ENCODE measurements at regions not wholly inside any gene's neighbourhood (a gene's known extent, or its start where the extent isn't known, plus 50 kb on each side); places are given as distances from the start of the nearest gene placed in this dataset.

DNA sequence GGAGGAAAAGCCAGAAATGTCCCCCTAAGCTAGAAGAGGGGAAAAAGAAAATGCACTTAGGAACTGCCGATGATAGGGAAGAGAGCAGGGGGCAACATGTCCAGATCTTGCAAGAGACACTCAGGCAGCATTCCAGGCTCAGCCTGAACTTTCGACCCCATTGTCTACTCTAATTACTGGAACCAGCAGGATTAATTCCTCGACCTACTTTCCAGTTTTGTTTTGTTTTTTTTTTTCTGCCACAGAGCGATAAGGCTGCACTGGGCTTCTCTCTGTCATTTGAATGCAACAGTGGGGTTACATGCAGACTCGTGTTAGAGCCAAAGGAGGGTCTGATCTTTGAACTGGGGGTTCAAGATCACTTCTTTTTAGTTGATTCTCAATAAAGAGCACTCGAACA lies 68.7 kb upstream of the MED13L start:
- no peaks in the 10 kb centered on the region for H3K36me3 ChIP-seq (ENCODE audit: control insufficient read depth, insufficient read depth, low read length)
- H3K27me3 ChIP-seq (ENCODE audit: control insufficient read depth, insufficient read depth, low read length, poor library complexity, severe bottlenecking): no peaks in the 10 kb centered on the region
- no peak overlapping the region for H3K4me3 ChIP-seq (ENCODE audit: insufficient read depth, low read depth, low read length)
- 23 to 26% methylated on average over 6 of the region's 6 CpGs for WGBS, 2 experiments
- no peak overlapping the region for H3K27ac ChIP-seq (ENCODE audit: insufficient read depth, low read depth, low read length, poor library complexity, severe bottlenecking)
- H3K9me3 ChIP-seq (ENCODE audit: control insufficient read depth, low read length): no peaks in the 10 kb centered on the region
- H3K4me1 ChIP-seq (ENCODE audit: control insufficient read depth, insufficient read depth, low read length): peaks cover 6% of the 10 kb centered on the region

DNA sequence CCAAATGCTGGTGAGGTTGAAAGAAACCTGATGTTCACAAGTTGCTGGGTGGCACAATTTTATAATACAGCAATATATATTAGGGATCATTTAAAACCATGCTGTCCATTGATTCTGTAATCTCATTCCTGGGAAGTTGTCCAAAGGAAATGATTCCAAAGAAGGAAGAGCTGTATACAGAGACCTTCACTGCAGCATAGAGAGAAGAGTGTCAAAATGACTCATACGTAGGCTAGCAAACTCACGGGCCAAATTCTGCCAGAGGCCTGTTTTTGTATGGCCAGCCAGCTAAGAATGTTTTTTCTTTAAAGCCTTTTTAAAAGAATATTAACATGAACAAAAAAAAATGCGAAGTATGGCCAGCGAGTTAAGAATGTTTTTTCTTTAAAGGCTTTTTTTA lies 69.2 kb upstream of the MED13L start:
- 75 to 95% methylated on average over 2 of the region's 4 CpGs for WGBS, 2 experiments
- H3K27me3 ChIP-seq (ENCODE audit: control insufficient read depth, insufficient read depth, low read length, poor library complexity, severe bottlenecking): no peaks in the 10 kb centered on the region
- no peak overlapping the region for H3K4me3 ChIP-seq (ENCODE audit: insufficient read depth, low read depth, low read length)
- H3K4me1 ChIP-seq (ENCODE audit: control insufficient read depth, insufficient read depth, low read length): peaks cover 6% of the 10 kb centered on the region
- H3K36me3 ChIP-seq (ENCODE audit: control insufficient read depth, insufficient read depth, low read length): no peaks in the 10 kb centered on the region
- no peak overlapping the region for H3K27ac ChIP-seq (ENCODE audit: insufficient read depth, low read depth, low read length, poor library complexity, severe bottlenecking)
- no peaks in the 10 kb centered on the region for H3K9me3 ChIP-seq (ENCODE audit: control insufficient read depth, low read length)

DNA sequence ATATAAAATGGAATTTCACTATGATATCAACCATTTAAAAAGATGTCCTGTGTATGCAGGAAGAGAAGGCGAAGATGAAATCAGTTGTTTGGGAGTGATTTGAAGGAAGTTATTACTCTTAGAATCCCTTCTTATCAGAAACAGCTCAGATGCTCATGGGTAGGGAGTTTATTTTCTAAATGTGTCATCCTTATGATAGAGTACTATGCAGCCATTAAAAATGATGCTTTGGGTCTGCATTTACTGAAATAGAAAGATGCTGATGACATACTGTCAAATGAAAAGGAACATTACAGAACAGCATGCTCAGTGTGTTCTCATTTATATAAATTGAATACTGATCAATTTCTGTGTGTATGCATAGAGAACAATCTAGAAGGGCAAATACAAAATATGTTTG lies 69.8 kb upstream of the MED13L start:
- WGBS, 2 experiments: 86 to 93% methylated on average over 1 of the region's 1 CpG
- H3K27me3 ChIP-seq (ENCODE audit: control insufficient read depth, insufficient read depth, low read length, poor library complexity, severe bottlenecking): no peaks in the 10 kb centered on the region
- peaks cover 6% of the 10 kb centered on the region for H3K4me1 ChIP-seq (ENCODE audit: control insufficient read depth, insufficient read depth, low read length)
- H3K9me3 ChIP-seq (ENCODE audit: control insufficient read depth, low read length): no peaks in the 10 kb centered on the region
- no peaks in the 10 kb centered on the region for H3K36me3 ChIP-seq (ENCODE audit: control insufficient read depth, insufficient read depth, low read length)
- H3K4me3 ChIP-seq (ENCODE audit: insufficient read depth, low read depth, low read length): no peak overlapping the region
- H3K27ac ChIP-seq (ENCODE audit: insufficient read depth, low read depth, low read length, poor library complexity, severe bottlenecking): no peak overlapping the region

DNA sequence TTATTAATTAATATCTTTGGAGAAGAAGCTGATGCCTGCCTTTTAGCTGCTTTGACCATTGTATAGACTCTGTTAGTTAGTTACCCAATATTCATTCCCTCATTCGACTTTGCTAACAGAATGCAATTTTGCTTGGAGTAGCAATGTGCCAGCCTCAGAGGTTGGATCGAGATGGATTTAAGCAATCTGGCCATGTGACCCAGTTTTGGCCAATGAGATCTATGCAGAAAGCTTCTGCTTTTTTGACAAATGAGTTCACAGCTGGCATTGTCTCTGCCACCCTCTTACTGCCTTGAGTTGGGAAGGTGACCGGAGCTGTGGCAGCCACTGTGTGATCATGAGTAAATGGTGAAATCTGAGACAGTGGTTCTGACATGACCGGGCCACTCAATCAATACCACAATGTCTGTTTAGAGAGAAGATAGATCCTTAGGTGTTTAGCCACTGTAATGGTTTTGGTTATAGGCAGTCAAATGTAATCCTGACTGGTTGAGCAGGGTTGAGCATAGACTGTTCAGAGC lies 74.9 kb upstream of the MED13L start:
- Histone ChIP-seq H3K4me1 (ENCODE audit: control insufficient read depth, insufficient read depth, low read length) (no peaks in the 10 kb centered on the region), H3K27me3 (ENCODE audit: control insufficient read depth, insufficient read depth, low read length, poor library complexity, severe bottlenecking) (no peaks in the 10 kb centered on the region), H3K4me3 (ENCODE audit: insufficient read depth, low read depth, low read length) (no peak overlapping the region), H3K36me3 (ENCODE audit: control insufficient read depth, insufficient read depth, low read length) (no peaks in the 10 kb centered on the region), H3K9me3 (ENCODE audit: control insufficient read depth, low read length) (no peaks in the 10 kb centered on the region), H3K27ac (ENCODE audit: insufficient read depth, low read depth, low read length, poor library complexity, severe bottlenecking) (no peak overlapping the region)
- 96 to 98% methylated on average over 4 of the region's 4 CpGs for WGBS, 2 experiments

DNA sequence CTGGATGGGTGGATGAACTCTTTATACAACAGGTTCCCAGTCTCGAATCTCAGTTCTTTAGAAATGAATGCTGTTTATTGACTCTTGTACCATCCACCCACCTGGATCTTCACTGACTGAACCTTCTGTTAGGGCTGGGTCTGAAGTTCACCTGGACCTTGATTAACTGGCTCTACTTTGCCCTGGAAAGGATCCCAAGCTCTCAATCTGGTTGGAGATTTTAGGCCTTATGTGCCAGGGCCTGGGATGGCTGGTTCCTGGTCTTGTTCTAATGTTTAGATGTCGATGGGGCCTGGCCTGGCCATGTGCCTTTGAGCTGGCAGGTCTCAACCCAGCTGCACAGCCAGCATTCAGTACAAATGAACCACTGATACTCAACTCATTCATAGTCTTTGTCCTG lies 76.5 kb upstream of the MED13L start:
- Histone ChIP-seq H3K27me3 (ENCODE audit: control insufficient read depth, insufficient read depth, low read length, poor library complexity, severe bottlenecking) (no peaks in the 10 kb centered on the region), H3K36me3 (ENCODE audit: control insufficient read depth, insufficient read depth, low read length) (no peaks in the 10 kb centered on the region), H3K9me3 (ENCODE audit: control insufficient read depth, low read length) (no peaks in the 10 kb centered on the region), H3K4me3 (ENCODE audit: insufficient read depth, low read depth, low read length) (no peak overlapping the region), H3K27ac (ENCODE audit: insufficient read depth, low read depth, low read length, poor library complexity, severe bottlenecking) (no peak overlapping the region), H3K4me1 (ENCODE audit: control insufficient read depth, insufficient read depth, low read length) (no peaks in the 10 kb centered on the region)
- 88 to 95% methylated on average over 2 of the region's 2 CpGs for WGBS, 2 experiments

DNA sequence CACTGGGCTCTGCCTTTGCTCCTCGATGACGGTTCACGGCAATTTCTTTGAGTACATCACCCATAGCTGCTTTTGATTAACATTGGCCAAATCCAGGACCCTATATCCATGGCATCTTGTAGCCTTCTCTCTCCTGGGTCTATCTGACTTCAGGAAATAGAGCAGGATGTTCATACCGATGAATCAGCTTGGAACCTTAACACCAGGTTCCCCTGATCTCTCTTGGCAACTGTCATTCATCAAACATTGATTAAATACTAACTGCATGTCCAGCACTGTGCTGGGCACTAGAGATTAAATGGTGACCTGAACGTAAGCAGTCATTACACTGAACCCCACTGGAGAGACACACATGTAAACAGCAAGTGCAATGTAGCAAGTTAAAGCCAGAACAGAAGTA lies 77.0 kb upstream of the MED13L start:
- Histone ChIP-seq H3K9me3 (ENCODE audit: control insufficient read depth, low read length) (no peaks in the 10 kb centered on the region), H3K27ac (ENCODE audit: insufficient read depth, low read depth, low read length, poor library complexity, severe bottlenecking) (no peak overlapping the region), H3K27me3 (ENCODE audit: control insufficient read depth, insufficient read depth, low read length, poor library complexity, severe bottlenecking) (no peaks in the 10 kb centered on the region), H3K4me1 (ENCODE audit: control insufficient read depth, insufficient read depth, low read length) (peaks cover 3% of the 10 kb centered on the region), H3K36me3 (ENCODE audit: control insufficient read depth, insufficient read depth, low read length) (no peaks in the 10 kb centered on the region), H3K4me3 (ENCODE audit: insufficient read depth, low read depth, low read length) (no peak overlapping the region)
- 94 to 98% methylated on average over 5 of the region's 5 CpGs for WGBS, 2 experiments

DNA sequence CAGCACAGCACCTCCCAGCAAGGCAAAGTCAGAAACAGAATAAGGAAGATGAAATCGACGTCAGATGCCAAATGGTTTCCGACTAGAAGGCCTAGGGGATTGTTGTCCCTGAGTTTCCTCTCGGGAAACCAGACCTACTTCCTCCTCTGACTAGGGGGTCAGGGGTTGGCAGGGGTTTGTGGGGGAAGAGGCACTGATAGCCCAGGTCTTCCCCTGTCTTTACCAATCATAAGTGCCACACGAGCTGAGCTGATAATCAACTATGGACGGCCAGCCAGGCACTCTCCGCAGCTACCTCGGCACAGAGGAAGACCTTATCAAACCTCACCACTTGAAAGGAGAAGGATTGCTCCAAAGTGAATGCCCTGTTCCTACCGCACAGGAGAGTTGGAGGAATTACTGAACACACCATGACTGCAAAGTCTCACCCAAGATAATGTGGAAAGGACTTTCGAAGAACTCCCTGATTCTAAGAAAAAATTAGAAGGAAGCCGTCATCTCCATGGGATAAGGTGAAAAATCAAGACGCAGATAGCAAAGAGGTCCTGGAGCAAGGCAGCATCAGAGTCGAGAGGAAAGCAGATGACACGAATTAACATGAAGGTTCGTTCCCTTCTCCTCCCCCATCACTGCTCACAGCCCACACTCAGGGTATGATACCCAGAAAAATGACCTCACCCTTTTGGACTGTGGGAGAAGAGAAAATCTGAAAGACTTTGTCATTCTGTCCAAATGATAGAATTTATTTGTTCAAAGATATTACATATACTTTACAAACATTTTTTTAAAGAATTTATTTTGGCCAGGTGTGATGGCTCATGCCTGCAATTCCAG lies 77.7 kb upstream of the MED13L start:
- Histone ChIP-seq H3K27me3 (ENCODE audit: control insufficient read depth, insufficient read depth, low read length, poor library complexity, severe bottlenecking) (no peaks in the 10 kb centered on the region), H3K36me3 (ENCODE audit: control insufficient read depth, insufficient read depth, low read length) (no peaks in the 10 kb centered on the region), H3K27ac (ENCODE audit: insufficient read depth, low read depth, low read length, poor library complexity, severe bottlenecking) (no peak overlapping the region), H3K4me1 (ENCODE audit: control insufficient read depth, insufficient read depth, low read length) (peaks cover 3% of the 10 kb centered on the region), H3K4me3 (ENCODE audit: insufficient read depth, low read depth, low read length) (no peak overlapping the region), H3K9me3 (ENCODE audit: control insufficient read depth, low read length) (no peaks in the 10 kb centered on the region)
- WGBS, 2 experiments: 91 to 92% methylated on average over 14 to 15 of the region's 15 CpGs

DNA sequence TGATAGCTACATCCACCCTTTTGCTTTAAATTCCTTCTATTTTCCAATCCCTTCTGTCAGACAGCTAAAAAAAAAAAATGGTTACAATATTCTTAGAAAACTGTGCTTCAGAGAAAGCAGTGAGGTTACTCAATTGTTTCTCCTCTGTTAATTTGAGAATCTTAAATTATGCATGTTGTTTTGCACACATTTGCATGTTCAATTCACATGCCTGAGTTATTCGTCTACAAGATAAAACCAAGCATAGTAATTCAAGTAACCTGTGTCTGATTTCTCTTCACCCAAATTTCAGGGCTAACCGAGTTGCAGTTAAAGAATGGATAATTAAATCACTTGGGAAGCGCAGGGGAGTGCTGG lies 81.0 kb upstream of the MED13L start:
- Histone ChIP-seq H3K9me3 (ENCODE audit: control insufficient read depth, low read length) (no peaks in the 10 kb centered on the region), H3K27me3 (ENCODE audit: control insufficient read depth, insufficient read depth, low read length, poor library complexity, severe bottlenecking) (no peaks in the 10 kb centered on the region), H3K36me3 (ENCODE audit: control insufficient read depth, insufficient read depth, low read length) (no peaks in the 10 kb centered on the region), H3K4me1 (ENCODE audit: control insufficient read depth, insufficient read depth, low read length) (peaks cover 3% of the 10 kb centered on the region), H3K4me3 (ENCODE audit: insufficient read depth, low read depth, low read length) (no peak overlapping the region), H3K27ac (ENCODE audit: insufficient read depth, low read depth, low read length, poor library complexity, severe bottlenecking) (no peak overlapping the region)
- WGBS, 2 experiments: 72 to 78% methylated on average over 3 of the region's 3 CpGs

DNA sequence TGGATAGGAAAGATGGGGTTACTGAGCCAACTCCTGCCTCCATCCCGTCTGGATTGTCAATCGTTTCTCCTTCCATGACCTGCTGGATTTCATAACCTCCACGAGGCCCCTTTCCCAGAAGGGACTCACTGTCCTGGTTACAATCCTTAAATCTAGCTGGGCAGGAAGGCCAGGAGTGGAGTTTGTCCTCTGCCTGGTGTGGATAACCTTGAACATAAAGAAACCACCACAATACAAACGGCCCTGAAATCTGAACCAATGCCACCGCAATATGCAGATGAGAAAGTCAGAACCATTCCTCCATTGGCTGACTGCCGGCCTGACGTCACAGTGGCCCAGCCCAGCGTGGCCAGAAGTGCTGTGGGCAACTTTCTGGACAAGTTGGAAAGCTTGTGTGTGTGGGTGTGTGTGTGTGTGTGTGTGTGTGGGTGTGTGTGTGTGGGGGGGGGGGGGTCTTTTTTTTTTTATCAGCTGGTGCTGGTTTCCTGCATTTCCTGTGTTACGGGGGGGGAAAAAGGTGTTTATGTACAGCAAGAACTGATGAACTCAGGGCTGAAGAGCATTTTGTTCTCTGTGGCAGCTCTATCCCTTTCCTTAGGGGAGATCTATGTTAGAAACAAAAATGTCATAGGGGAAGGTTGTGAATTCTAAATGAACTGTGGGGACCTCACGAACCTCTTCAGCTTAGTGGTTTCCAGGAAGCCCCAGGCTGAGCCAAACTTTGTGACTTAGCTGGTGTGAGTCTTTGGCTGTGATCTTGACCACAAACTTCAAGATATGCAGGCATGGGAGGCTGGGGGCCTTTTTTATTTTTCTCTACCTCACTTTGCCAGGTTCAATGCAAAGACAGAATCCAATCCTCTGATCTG lies 81.6 kb upstream of the MED13L start:
- no peak overlapping the region for H3K4me3 ChIP-seq (ENCODE audit: insufficient read depth, low read depth, low read length)
- no peaks in the 10 kb centered on the region for H3K27me3 ChIP-seq (ENCODE audit: control insufficient read depth, insufficient read depth, low read length, poor library complexity, severe bottlenecking)
- 30 to 32% methylated on average over 10 of the region's 10 CpGs for WGBS, 2 experiments
- H3K9me3 ChIP-seq (ENCODE audit: control insufficient read depth, low read length): no peaks in the 10 kb centered on the region
- H3K4me1 ChIP-seq (ENCODE audit: control insufficient read depth, insufficient read depth, low read length): peaks cover 3% of the 10 kb centered on the region
- H3K27ac ChIP-seq (ENCODE audit: insufficient read depth, low read depth, low read length, poor library complexity, severe bottlenecking): no peak overlapping the region
- no peaks in the 10 kb centered on the region for H3K36me3 ChIP-seq (ENCODE audit: control insufficient read depth, insufficient read depth, low read length)
